Keratinocyte (primary cell): ENCODE measurements at regions not wholly inside any gene's neighbourhood (a gene's known extent, or its start where the extent isn't known, plus 50 kb on each side); places are given as distances from the start of the nearest gene placed in this dataset.

Experiments used
- DNase-seq: peaks from one replicate; pipeline ENCODE4 v3.0.0-alpha.2; 2011; ENCODE audit warnings: low read depth, missing footprints, low spot score
- FAIRE-seq: peaks from 2 replicates; lab custom pipeline; 2011; peaks lifted over from hg19 to GRCh38; lab: Jason Lieb, UNC
- H2AFZ ChIP-seq: 2 replicates; pipeline ENCODE4 v1.6.0; 2012; ENCODE audit warnings: low read length, control low read depth, inconsistent platforms; ENCODE audit not compliant: control insufficient read depth
- H3K27ac ChIP-seq: 2 replicates; pipeline ENCODE4 v1.5.1; 2011; ENCODE audit warnings: low read length; ENCODE audit not compliant: control insufficient read depth, insufficient read depth
- H3K27me3 ChIP-seq: 3 replicates; pipeline ENCODE4 v1.6.0; 2011; ENCODE audit warnings: low read length; ENCODE audit not compliant: control insufficient read depth, insufficient read depth; ENCODE audit errors: extremely low read depth
- H3K36me3 ChIP-seq, 2 experiments: 2 replicates in 1 of 2; 3 replicates in 1 of 2; pipeline ENCODE4 v1.5.1; 2011; ENCODE audit warnings: low read length in 2 of 2, mild to moderate bottlenecking in 1 of 2; ENCODE audit not compliant: control insufficient read depth in 2 of 2, insufficient read depth in 2 of 2; ENCODE audit errors: extremely low read depth in 1 of 2
- H3K4me1 ChIP-seq: 3 replicates; pipeline ENCODE4 v1.5.1; 2011; ENCODE audit warnings: low read length; ENCODE audit not compliant: control insufficient read depth, insufficient read depth; ENCODE audit errors: extremely low read depth
- H3K4me2 ChIP-seq: 3 replicates; pipeline ENCODE4 v1.6.0; 2011; ENCODE audit warnings: low read depth, low read length; ENCODE audit not compliant: control insufficient read depth, insufficient read depth; ENCODE audit errors: extremely low read depth
- H3K4me3 ChIP-seq, 3 experiments: fragments of 200-600 bp in 1 of 3; sonication (generic) in 1 of 3; 2 replicates in 2 of 3; 3 replicates in 1 of 3; pipeline ENCODE4 v1.5.1; 2011 to 2016; ENCODE audit warnings: low read length in 3 of 3, mild to moderate bottlenecking in 3 of 3, control low read depth in 2 of 3, inconsistent platforms in 1 of 3, low read depth in 1 of 3, mixed read lengths in 1 of 3, mixed run types in 1 of 3, moderate library complexity in 1 of 3; ENCODE audit not compliant: control insufficient read depth in 2 of 3, insufficient read depth in 2 of 3; ENCODE audit errors: extremely low read depth in 1 of 3
- H3K79me2 ChIP-seq: 2 replicates; pipeline ENCODE4 v1.6.0; 2012; ENCODE audit warnings: low read length; ENCODE audit not compliant: control insufficient read depth, insufficient read depth
- H3K9ac ChIP-seq: 3 replicates; pipeline ENCODE4 v1.6.0; 2011; ENCODE audit warnings: low read length; ENCODE audit not compliant: control insufficient read depth, insufficient read depth; ENCODE audit errors: extremely low read depth
- H3K9me1 ChIP-seq: 3 replicates; pipeline ENCODE4 v1.6.0; 2011; ENCODE audit warnings: low read length; ENCODE audit not compliant: control insufficient read depth, insufficient read depth; ENCODE audit errors: extremely low read depth
- H3K9me3 ChIP-seq: 2 replicates; pipeline ENCODE4 v1.5.1; 2012; ENCODE audit warnings: low read depth, low read length; ENCODE audit not compliant: control insufficient read depth
- H4K20me1 ChIP-seq: 3 replicates; pipeline ENCODE4 v1.6.0; 2011; ENCODE audit warnings: low read length; ENCODE audit not compliant: control insufficient read depth, insufficient read depth; ENCODE audit errors: extremely low read depth
- EZH2 ChIP-seq: IDR thresholded peaks from one replicate; pipeline ENCODE4 v1.6.1; 2012; ENCODE audit warnings: inconsistent platforms, mild to moderate bottlenecking, low read length, moderate library complexity
- dilution Hi-C: fragments of 300-500 bp; cut with MboI; formaldehyde crosslinking; loops from one replicate; pipeline ENCODE4 v1.7.0; 2020; ENCODE audit warnings: low sequenced_read_pairs; ENCODE audit not compliant: extremely low pct_ligation_motif_present
- TF ChIP-seq, protein P1 (sequence below), 3 experiments: IDR thresholded peaks in 1 of 3; conservative IDR thresholded peaks in 1 of 3; optimal IDR thresholded peaks in 1 of 3; 2 replicates in 2 of 3; 3 replicates in 1 of 3; pipeline versions ENCODE3 to v1.5.1; 2011; ENCODE audit warnings: low read length in 3 of 3, mild to moderate bottlenecking in 3 of 3, moderate library complexity in 2 of 3, control low read depth in 1 of 3, inconsistent platforms in 1 of 3; ENCODE audit not compliant: insufficient read depth in 2 of 3; ENCODE audit errors: extremely low read depth in 1 of 3

- Histone ChIP-seq H3K79me2 (no peaks in the 10 kb centered on the region), H3K9me3 (no peaks in the 10 kb centered on the region), H3K4me2 (peak overlapping the region; percentile 70), H3K4me1 (peaks cover 34% of the 10 kb centered on the region), H3K27me3 (no peaks in the 10 kb centered on the region), H3K4me3 (peak overlapping the region in 1 of 3 experiments; percentile 23), H3K9me1 (no peaks in the 10 kb centered on the region), H2AFZ (peak overlapping the region; percentile 62), H3K36me3 (no peaks in the 10 kb centered on the region), H3K9ac (peak overlapping the region; percentile 8), H3K27ac (peak overlapping the region; percentile 50), H4K20me1 (no peaks in the 10 kb centered on the region)
- TF ChIP-seq, protein P1, sequence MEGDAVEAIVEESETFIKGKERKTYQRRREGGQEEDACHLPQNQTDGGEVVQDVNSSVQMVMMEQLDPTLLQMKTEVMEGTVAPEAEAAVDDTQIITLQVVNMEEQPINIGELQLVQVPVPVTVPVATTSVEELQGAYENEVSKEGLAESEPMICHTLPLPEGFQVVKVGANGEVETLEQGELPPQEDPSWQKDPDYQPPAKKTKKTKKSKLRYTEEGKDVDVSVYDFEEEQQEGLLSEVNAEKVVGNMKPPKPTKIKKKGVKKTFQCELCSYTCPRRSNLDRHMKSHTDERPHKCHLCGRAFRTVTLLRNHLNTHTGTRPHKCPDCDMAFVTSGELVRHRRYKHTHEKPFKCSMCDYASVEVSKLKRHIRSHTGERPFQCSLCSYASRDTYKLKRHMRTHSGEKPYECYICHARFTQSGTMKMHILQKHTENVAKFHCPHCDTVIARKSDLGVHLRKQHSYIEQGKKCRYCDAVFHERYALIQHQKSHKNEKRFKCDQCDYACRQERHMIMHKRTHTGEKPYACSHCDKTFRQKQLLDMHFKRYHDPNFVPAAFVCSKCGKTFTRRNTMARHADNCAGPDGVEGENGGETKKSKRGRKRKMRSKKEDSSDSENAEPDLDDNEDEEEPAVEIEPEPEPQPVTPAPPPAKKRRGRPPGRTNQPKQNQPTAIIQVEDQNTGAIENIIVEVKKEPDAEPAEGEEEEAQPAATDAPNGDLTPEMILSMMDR (optimal IDR thresholded peaks at IDR 0.05 in 1 of 3, IDR thresholded peaks at IDR 0.05 in 1 of 3, conservative IDR thresholded peaks at IDR 0.05 in 1 of 3; ENCODE audit: extremely low read depth in 1 of 3, insufficient read depth in 2 of 3, low read length in 3 of 3), result no peak
- no peak for TF ChIP-seq EZH2
- FAIRE-seq (peak; percentile 92), DNase-seq (no peak)
- dilution Hi-C loops, result no loop called here
These were observed 70.4 kb upstream of the TANC2 start for GRCh38 chr17:62895320-62896301.

GRCh38 chr17:62892870-62893338, 73.1 kb upstream of the TANC2 start:
- Histone ChIP-seq H2AFZ (peak overlapping the region; percentile 37), H3K79me2 (no peaks in the 10 kb centered on the region), H3K4me2 (peak overlapping the region; percentile 84), H3K4me3 (peak overlapping the region in 1 of 3 experiments; percentile 43), H3K9ac (peak overlapping the region; percentile 39), H3K9me1 (no peaks in the 10 kb centered on the region), H3K27me3 (no peaks in the 10 kb centered on the region), H3K36me3 (no peaks in the 10 kb centered on the region), H3K4me1 (peaks cover 37% of the 10 kb centered on the region), H4K20me1 (no peaks in the 10 kb centered on the region), H3K9me3 (no peaks in the 10 kb centered on the region), H3K27ac (peak overlapping the region; percentile 74)
- TF ChIP-seq EZH2, result no peak
- TF ChIP-seq, protein P1 (optimal IDR thresholded peaks at IDR 0.05 in 1 of 3, IDR thresholded peaks at IDR 0.05 in 1 of 3, conservative IDR thresholded peaks at IDR 0.05 in 1 of 3; ENCODE audit: extremely low read depth in 1 of 3, insufficient read depth in 2 of 3, low read length in 3 of 3), result no peak
- dilution Hi-C loops, result no loop called here
- FAIRE-seq, result peak; percentile 98
- peak; percentile 54 for DNase-seq
